HG03066 (cell line): ENCODE measurements at regions not wholly inside any gene's neighbourhood (a gene's known extent, or its start where the extent isn't known, plus 50 kb on each side); places are given as distances from the start of the nearest gene placed in this dataset.
A peak's percentile ranks its signal among the peaks of the same experiment; 100 is the strongest.

Source experiments
- ATAC-seq: cut with Tn5 transposase; IDR thresholded peaks from one replicate; pipeline ENCODE4 v1.9.1; 2021; ENCODE audit warnings: low read depth; ENCODE audit not compliant: unreplicated experiment

GRCh38 chr14:22460461-22461195 is 128.4 kb downstream of the DAD1 start:
- ATAC-seq: no peak

DNA sequence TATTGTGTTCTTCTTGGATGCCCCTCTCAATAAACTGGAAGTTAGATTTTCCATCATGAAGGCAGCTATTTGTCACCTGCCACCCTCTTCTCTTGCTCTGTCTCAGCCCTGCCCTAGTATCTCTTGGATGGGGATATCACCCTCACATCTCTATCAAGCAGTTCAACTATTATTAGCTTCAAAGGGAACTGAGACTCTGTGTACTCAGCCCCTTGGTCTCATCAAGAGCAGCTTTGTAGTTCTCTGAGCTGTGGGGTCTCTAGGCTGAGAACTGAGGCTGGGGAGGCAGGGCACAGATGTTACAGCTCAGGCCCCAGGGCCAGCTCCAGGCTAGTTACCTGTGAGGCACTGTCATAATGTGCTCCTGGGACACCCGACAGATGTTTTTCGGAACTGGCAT is 130.3 kb downstream of the DAD1 start:
- ATAC-seq: no peak

DNA sequence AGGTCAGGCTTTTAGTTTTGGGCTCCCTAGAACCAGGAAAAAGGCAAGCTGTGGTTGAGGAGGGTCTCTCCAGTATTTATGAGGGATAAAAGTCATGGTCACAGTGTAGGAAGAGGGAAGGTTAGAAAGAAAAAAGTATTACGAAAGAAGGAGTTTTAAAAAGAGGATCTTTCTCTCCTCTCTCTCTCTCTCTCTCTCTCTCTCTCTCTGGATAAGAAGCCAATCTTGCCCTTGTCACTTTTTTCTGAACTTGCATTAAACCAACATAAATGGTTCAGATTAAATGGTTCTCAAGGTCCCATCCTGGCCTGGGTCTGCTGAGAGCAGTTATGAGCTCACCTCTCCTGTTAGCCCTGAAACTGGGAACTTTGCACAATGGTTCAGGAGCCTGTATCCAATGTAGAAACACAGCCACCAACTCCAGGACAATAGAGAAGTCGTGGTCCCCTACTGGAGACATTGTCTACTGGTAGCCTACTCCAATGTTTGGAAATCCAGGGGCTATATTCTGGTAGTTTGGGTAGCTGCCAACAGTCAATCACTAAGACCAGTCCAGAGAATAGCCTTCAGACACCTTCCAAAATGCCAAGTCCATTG is 131.9 kb downstream of the DAD1 start:
- no peak for ATAC-seq

GRCh38 chr14:22456421-22456820 is 132.6 kb downstream of the DAD1 start:
- ATAC-seq: no peak

- ATAC-seq: no peak
Observed at GRCh38 chr14:22452330-22452729, 136.7 kb downstream of the DAD1 start.

DNA sequence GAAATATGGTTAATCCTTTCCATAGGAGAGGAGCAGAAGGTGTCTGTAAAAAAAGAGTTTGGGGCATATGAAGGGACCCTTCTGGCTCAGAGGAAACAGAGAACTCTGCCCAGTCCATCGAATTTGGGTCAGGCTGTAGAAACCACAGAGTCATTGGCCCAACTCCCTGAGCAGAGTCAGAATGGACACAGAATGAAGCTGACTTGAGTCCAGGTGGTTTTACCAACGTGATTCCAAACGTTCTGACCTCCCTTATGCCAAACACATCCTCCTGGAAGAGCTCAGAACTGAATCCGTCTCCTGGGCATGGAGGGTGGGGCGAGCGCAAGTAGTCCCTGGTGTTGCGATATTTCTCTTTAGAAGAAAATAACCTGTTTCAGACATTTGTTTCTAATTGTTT is 138.8 kb downstream of the DAD1 start:
- ATAC-seq: no peak

DNA sequence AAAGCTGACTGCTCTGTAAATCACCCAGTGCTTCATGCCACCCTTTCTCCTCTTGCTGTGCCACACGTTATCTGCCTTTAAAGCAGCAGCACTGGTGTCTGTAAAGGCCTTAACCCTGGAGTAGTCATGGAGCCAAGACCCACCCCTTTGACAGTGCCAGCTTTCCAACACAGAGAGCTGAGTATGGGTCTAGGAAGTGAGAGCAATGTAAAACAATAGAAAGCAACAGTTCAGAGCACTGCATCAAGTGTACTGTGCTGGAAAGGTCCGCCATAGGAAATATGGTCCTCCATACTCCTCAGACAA is 139.5 kb downstream of the DAD1 start:
- no peak for ATAC-seq

DNA sequence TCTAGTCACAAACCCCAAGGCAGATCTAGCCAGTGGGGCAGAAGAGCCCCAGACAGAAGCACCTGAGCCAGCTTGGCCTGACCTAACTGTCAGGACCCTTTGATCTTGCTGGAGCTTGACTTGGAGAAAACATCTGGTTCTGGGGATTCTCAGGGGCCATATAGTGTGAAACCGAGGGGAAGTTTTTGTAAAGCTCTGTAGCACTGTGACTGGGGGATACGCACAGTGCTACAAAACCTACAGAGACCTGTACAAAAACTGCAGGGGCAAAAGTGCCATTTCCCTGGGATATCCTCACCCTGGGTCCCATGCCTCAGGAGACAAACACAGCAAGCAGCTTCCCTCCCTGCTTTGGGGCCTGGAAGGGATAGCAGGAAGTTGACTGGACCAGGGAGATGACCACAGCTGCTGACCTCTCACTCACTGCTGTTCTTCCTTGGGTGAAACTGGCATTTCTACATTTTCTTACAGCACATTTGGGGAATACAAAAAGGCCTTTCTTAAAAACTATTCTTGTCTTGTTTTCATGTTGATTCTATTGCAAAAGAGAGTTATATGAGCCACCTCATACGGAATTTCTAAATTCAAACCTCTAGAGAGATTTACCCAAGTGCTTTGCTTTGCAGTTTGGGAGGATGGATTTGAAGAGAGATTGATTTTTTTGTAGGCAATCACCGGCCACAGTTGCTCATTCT is 140.0 kb downstream of the DAD1 start:
- ATAC-seq: peak; percentile 49

GRCh38 chr14:22448035-22448904 is 140.8 kb downstream of the DAD1 start:
- peak; percentile 77 for ATAC-seq

DNA sequence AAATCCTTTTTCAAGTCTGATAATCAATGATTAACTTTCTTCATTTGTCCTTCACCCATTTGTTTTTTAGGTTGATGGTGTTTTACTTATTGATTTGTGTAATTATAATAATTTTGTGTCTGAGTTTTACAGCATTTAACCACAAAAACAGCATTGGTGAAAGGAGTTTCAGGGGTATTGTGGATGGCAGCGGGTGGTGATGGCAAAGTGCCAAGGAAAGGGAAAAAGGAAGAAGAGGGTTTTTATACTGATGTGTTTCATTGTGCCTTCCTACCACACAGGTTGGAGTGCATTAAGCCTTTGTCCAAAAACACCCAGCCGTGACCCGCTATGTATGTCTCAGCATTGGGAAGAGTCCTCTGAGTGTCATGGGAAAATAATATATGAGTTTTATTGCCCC is 150.3 kb downstream of the DAD1 start:
- ATAC-seq: no peak

GRCh38 chr14:22434901-22435550 is 154.0 kb downstream of the DAD1 start:
- no peak for ATAC-seq

DNA sequence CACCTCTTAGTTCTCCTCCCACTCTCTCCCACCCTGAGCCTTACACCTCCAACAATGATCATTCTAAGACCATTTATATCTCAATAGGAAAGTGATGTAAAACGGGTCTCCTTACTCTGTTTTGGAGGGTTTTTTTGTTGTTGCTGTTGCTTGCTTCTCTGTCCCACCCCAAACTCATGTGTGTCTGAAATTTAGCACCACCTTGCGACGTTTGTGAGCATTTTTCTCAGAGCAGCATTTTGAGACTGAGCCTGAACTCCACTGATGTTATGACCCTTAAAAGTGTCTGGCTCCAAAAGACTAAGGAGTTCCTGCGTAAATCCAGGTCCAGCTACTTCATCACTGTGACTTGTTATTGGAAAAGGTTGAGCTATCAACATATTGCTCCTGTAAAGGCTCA is 155.0 kb downstream of the DAD1 start:
- no peak for ATAC-seq

DNA sequence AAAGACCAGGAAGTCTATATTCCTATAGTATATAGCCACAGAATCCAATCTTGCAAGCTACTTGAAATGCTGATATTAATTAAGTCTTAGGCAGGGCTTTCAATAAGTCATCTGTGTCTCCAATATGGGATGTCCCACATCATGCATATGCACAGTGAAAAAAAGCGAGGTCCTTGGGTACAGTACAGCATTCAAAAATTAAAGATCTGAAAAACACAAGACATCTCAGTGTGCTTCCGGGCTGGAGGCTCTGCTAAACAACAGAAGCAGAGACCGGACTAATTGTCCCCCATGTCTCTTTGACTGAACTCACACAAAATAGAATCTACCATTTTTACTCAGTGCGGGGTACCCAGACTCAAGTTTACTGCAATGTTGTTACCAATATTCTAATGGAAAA is 156.0 kb downstream of the DAD1 start:
- no peak for ATAC-seq

GRCh38 chr14:22432348-22432976 is 156.6 kb downstream of the DAD1 start:
- ATAC-seq: no peak

GRCh38 chr14:22429546-22430294 is 159.3 kb downstream of the DAD1 start:
- no peak for ATAC-seq

DNA sequence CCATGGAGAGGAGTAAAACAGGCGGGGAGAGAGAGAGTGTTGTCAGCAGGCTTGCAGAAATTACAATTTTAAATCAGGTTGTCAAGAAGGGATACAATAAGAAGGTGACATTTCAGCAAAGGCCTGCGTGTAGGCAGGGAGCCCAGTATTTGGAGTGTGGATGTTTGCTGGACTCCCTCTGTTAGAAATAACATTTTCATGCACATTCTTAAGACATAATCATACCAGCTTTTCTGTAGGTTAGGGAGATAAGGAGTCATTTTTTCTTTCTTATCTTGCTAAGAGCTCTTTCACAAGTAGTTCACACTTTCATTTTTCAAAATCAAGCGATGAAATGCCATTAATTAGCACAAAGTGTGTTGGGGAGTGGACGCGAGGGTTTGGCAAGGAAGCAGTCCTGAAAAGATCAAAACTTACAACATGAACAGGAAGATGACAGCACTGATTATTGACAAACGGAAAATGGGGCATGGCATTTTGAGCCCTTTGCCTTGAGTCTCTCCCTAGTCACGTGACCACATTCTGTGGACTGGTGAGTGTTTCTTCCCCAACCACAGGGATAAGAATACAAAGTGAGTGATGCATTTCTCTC is 160.2 kb downstream of the DAD1 start:
- no peak for ATAC-seq

GRCh38 chr14:22427771-22428231 is 161.2 kb downstream of the DAD1 start:
- ATAC-seq: no peak

DNA sequence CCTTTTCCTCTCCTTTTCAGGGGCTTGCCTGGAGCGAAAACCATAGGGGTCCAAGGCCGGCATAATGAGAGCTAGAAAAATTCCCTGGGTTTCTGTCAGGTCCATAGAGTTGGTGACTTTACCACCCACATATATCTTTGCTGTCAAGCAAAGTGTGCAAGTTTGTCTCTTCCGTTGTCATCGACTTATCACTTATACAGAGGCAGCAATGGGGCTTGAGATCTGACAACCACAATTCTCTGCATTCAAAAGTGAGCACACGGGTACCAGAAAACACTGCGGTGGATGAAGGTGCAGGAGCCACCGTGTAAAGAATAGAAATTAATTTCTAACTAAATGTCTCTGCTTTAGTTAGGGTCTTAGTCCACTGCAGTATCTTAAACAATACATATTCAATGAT is 162.3 kb downstream of the DAD1 start:
- no peak for ATAC-seq

DNA sequence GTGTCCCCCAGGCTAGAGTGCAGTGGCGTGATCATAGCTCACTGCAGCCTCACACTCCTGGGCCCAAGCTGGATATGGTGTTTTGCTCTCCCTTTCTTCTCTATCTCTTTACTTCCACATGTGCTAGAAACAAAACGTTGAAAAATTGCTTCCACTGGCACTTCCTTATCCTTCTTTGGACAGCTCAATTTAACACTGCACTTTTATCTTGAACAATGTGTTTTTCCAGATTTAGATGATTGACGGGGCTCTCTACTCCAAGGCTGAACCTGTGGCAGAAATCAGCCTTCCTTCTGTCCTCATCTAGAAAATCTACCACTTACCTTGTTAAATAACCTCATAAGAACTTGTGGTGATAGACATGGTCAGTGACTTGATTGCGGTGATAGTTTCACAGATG is 165.1 kb downstream of the DAD1 start:
- ATAC-seq: no peak
